NCI-H1436 treated with DMSO at 0.1 percent for 48 hours (cell line): ENCODE measurements at regions not wholly inside any gene's neighbourhood (a gene's known extent, or its start where the extent isn't known, plus 50 kb on each side); places are given as distances from the start of the nearest gene placed in this dataset.
"Not testable (repeated sequence)": the region's sequence is repeated elsewhere in the genome, so short reads cannot be mapped to it uniquely, and the experiment has no call there.

ENCODE experiments used
- DNase-seq: peaks from one replicate; lab custom pipeline; 2025; lab: John Stamatoyannopoulos, UW

DNA sequence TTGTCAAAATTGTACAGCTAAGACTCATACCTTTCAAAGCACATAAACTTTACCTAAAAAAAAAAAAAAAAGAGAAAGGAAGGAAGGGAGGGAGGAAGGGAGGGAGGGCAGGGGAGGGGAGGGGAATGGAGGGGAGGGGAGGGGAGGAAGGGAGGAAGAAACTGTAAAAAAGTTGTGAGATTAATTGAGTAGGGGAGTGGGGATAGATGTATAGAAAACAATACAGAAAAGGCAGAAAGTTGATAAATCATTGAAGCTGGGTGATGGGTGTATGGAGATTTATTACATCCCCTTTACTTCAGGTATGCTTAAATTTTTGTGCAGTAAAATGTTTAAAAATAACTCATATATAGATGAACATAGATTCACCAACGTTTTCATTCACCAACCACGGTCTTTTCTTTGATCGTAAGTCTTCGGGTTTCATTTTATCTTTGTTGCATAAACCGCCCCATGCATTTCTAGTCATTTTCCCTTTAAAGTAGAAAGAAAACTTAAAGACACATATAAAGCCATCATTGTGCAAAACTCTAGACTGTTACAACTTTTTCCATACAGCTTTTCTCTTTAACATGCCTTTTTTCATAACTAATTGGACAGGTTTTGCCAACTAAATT is 191.2 kb upstream of the KRR1 start:
- no peak for DNase-seq

DNA sequence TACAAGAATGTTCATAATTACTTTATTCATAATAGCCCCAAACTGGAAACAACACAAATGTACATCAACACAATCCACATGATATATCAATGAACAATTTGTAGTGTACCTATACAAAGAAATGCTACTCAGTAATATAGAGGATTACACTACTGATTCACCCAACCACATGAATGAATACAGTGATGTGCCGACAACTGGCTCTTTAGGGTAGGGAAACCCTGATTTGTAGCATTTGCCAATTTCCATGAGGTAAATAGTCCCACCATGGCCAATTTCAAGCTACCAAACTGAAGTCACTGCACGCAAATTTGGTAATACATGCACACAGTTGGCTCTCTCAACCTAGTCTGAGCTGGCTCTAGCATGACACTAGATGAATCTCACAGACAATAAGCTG is 190.4 kb upstream of the KRR1 start:
- DNase-seq = no peak

DNA sequence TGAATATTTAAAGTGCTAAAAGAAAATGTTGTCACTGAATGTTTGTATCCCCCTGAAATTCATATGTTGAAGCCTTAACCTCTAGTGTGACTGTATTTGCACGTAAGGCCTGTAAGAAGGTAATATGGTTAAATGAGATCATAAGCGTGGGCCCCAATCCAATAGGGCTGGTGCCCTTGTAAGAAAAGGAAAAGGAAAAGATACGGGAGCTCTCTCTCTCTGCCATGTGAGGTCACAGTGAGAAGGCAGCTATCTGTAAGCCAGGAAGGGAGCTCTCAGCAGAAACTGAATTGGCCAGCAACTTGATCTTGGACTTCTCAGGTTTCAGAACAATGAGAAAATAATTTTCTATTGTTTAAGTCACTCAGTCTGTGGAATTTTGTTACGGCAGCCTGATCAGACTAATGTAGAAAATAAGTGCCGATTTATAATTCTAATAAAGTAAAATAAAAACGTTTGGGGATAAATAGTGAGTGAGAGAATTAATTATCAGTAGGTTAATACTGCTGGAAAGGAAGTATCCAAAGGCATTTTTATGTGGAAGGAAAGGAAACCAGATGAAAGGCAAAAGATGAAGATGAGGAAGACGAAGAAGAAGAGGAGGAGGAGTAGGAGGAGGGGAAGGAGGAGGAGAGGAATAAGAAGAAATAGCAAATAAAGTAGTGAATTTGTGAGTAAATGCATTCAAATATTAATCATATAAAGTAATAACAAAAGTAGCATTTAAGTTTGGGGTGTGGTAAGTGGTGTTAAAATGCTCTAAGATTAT is 188.5 kb upstream of the KRR1 start:
- no peak for DNase-seq

DNA sequence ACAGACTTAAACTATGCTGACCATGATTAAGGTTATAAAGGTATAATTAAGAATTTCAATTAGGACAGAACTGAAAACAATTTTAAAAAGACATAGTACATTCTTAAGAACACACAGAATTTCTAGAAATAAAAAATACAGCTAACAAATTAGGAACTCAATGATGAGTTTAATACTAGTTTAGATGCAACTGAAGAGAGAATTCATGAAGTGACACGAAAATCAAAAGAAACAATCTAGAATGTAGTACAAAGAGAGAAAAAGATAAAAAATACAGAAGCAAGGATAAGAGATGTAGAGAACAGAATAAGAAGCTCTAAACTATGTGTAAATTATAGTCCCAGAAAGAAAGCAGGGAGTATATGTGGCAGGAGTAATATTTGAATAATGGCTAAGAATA is 187.8 kb upstream of the KRR1 start:
- no peak for DNase-seq

DNA sequence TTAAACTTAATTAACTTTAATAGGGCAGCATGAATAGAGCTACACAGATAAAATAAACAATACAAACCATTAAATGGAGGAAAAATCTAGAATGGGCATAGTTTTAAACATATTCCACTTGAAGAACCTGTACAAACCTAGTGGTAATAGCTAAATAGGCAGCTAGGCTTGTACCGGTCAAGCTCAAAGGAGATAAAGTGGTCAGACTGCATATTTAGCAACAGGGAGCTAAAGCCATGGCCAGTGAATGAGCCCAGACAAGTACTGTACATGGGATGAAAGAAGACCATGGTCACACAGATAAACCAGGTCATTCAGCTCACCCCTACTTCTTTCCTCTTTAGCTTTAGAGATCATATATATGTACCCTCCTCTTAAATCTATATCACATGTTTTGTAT is 186.6 kb upstream of the KRR1 start:
- DNase-seq = no peak

DNA sequence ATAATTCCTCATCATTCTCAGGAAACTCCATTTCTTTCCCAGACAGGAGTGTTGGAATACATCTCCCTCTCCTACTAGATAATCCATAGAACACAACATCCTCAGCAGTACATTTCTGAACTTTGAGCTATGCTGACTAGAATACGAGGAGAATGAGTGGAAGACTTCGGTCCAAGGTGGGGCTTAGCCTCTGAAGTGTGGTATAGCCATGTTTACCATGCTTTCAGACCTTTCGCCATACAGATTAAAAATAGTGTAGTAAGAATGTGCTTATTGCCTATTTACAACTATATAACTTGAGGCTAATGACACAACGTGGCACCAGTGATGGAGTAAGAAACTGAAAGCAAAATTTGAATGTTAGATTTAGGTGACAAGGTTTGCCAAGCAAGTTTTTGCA is 184.5 kb upstream of the KRR1 start:
- DNase-seq = no peak

DNA sequence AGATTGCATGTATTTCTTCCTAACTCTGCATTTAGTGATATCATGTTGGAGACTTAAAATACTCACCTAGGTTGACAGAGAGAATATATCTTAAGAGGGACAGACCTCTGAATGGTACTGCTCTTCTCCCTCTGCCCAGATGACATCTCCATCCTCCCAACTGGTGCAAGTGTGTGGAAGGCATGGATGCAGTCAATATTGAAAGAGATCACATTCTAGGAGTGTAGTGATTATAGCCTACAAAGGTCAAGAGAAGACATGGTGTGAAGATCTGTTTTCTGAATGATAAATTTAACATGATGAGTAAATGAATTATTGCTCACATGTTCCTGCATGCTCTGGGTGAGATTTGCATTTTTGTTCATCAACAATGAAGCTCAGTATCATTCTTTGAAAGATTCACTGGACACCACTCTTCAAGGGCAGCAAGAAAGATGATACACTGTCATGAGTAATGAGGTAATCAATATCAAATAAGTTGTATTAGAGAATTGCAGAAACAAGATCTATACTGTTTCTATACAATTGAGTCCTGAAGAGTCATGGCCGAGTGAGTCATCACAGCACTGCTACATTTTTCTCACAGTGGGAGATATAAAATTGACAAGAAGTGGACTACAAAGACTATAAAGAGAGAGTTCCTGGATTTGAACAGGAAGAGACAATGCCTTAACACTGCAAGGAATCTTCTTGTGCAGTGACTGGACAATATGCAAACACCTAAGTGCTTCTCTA is 183.3 kb upstream of the KRR1 start:
- no peak for DNase-seq

DNA sequence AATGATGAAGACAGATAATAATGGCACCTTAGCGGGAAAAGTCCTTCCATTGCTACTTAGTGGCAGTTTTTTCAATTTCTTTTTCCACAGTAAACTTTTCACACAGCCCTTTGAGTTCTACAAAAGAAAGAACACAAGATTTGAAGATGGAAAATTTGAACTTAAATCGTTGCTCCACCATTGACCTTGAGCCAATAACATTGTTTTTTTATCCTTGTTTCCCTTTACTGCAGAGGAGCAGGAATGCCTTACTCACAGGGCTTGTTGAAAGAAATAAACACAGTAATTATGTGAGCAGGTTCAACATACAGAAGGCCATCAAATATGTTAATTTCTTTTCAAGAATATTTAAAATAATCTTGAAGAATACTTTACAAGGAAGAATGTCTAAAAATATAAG is 181.5 kb upstream of the KRR1 start:
- DNase-seq = no peak

DNA sequence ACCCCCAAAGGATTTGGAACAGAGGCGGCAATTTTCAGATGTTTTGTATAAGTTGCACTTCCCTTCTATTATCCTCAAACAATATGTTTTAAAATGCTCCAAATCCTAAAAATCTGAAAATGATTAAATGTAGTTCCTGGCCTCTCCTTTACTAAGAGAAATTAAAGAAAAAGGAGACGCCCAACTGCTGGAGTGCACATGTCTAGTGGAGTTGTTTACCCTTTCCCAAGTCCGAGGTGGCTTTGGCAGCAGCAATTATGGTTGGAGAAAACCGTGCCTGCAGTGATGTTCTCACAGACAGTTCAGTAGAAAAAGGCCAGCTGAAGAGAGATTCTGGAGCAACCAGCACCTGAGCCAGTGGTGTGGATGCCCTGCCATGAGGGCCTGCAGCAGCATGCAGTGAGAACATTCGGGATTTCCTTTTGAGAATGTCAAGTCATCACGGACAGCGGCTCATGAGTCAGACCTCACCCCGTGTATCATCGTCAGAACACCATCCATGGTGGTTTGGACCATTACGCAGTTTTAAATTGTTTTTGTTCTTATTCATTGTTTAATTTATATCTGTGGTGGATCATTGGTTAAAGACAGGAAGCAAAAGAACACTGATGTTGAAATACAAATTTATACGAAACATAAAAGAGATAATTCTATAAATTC is 179.0 kb upstream of the KRR1 start:
- DNase-seq = no peak

DNA sequence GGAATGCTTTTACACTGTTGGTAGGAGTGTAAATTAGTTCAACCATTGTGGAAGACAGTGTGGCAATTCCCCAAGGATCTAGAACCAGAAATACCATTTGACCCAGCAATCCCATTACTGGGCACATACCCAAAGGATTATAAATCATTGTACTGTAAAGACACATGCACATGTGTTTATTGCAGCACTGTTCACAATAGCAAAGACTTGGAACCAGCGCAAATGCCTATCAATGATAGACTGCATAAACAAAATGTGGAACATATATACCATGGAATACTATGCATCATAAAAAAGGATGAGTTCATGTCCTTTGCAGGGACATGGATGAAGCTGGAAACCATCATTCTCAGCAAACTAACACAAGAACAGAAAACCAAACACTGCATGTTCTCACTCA is 174.8 kb upstream of the KRR1 start:
- DNase-seq = not testable (repeated sequence)

DNA sequence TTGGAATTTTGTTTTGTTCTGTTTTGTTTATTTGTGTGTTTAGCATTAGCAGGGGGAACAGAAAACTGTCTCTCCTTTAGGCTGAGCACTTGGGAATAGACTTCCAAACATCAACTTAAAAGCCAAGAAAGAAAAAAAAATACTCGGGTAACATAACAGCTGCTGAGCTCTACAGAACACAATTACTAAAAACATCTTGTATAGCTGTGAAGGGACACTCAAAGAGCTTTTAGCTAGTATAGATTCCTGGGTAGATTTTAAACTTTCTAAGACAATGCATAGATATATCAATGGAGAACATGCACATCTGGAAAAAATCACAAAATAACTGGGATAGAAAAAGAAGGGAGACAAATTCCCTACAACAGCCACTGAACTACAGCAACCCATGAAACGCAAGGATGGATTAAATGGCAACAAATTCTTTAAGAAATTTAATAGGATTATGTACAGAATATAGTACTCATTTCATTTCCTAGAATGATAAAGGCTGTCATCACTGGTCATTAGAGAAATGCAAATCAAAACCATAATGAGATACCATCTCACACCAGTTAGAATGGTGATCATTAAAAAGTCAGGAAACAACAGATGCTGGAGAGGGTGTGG is 174.3 kb upstream of the KRR1 start:
- DNase-seq = no peak

DNA sequence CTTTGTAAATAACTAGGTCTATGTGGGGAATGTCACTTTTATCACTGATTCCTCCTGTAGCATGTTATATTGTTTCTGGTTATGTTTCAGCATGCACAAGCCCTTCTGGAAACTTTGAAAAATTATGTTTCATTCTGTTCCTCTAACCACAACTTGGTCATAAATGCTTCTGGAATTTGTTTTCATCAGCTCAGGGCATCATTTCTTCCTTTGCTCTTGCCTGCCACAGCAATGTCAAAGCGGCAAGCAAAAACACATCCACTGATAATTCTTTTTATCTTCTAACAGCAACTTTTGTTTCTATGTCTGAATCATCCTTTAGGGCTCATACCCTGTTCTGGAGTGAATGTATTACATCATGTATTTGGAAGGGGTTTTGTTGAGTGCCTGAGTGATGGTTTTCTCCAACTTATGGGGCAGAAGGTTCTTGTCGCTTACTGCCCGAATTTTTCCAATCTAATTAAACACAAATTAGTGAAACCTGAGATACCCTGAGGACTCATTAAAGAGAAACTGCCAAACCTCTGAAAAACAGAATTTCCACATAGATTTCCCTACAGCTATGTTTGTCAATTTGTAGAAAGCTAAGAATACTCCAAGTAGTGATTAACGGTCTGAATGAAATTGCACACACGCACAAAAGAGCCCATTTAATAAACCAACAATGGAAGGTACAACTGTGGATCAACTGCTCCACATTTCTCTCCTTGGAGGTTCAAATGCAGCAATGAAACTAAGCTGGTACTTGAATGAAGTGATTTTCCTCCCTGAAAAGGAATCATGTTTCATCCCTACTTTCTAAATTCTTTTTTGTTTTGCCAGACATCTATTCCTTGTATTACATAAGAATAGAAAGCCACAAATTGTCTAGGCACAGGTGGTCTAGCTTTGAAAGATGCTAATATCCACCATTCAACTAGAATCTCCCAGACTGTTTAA is 173.5 kb upstream of the KRR1 start:
- no peak for DNase-seq

DNA sequence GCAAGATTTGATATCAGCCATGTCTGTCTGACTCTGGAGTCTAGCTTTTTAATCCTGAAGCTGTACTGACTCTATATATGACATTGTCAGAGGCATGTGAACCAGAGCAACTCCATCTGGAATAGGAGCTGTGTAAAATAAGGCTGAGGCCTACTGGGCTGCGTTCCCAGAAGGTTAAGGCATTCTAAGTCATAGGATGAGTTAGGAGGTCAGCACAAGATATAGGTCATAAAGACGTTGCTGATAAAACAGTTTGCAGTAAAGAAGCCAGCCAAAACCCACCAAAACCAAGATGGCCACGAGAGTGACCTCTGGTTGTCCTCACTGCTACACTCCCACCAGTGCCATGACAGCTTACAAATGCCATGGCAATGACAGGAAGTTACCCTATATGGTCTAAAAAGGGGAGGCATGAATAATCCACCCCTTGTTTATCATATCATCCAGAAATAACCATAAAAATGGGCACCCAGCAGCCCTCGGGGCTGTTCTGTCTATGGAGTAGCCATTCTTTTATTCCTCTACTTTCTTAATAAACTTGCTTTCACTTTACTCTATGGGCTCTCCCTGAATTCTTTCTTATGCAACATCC is 172.7 kb upstream of the KRR1 start:
- DNase-seq = not testable (repeated sequence)

DNA sequence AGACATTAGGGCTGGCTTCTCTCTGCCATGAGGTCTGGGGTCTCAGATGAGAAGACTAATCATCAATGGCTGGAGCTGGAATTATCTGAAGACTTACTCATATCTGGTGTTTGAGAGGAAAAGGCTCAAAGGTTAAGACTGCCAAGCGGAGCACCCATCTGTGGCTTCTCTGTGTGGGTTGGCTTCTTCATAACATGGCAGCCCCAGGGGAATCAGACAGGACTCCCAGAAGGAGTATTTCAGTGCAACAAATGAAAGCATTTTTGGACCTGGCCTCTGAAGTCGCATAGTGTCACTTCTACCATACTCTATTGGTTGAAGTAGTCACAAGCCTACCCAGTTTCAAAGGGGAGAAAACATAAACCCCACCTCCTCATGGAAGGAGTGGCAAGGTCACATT is 171.8 kb upstream of the KRR1 start:
- no peak for DNase-seq

DNA sequence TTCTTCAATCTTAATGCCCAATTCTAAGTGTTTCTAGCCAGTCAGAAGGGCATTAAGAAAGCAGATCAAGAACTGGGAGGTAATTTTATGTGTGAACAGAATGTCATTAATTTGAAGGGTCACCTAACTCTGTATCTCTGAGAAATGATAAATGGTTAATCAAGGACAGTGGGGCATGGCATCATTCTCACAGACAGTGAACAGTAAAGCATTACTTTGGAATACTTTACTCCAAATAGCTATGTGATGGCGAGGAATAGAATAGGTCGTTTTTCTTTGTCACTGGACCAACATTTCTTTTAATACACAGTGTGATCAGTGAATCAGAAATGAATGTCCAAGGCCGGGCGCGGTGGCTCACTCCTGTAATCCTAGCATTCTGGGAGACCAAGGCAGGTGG is 166.1 kb upstream of the KRR1 start:
- no peak for DNase-seq

DNA sequence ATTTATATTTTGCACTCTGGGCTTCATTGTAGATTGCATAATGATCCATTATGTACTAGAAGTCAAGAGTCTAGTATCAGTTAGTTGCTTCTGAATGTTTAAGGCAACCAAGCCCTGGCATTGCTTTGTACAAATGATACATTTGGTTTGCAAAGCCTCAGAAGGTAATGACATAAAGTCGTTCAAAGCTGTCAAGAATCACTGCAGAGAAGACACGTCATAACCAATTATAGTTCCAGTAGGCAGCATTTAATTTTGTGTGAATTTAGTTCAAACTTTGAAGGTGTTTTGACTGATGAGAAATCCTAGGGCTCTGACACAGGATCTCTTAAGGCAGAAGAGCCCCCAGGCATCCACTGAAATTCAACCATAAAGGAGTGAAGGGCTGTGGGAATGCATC is 163.0 kb upstream of the KRR1 start:
- no peak for DNase-seq

DNA sequence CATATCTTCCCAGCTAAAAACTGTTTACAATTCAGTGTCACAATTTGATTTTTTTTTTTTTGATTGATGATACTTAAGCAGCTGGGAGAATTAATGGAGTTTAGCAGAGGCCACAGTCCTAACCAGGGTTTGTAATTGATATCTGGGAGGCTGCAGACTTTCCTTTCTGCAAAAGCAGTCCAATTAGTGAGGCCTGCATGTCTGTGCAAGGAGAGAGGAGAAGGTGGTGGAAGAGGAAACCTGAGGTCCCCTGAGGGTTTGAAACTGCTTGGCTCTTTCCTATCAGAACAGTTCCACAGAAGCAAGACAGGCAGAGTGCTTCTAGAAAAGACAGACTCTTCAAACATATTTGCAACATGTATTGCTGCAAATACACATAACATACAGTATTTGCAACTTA is 160.8 kb upstream of the KRR1 start:
- DNase-seq = no peak

DNA sequence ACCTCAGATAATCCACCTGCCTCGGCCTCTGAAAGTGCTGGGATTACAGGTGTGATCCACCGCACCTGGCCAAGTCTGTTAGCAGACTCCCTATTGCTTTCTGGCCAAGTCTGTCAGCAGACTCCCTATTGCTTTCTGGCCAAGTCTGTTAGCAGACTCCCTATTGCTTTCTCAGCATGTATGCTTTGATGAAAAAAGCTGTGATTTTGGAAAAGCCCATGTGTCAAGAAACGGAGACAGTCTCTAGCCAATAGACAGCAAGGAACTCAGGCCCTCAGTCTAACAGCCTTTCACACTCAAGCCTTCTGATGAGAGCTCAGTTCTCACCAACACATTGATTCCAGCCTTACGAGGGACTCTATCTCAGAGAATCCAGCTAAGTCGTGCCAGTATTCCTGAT is 158.8 kb upstream of the KRR1 start:
- DNase-seq = no peak

DNA sequence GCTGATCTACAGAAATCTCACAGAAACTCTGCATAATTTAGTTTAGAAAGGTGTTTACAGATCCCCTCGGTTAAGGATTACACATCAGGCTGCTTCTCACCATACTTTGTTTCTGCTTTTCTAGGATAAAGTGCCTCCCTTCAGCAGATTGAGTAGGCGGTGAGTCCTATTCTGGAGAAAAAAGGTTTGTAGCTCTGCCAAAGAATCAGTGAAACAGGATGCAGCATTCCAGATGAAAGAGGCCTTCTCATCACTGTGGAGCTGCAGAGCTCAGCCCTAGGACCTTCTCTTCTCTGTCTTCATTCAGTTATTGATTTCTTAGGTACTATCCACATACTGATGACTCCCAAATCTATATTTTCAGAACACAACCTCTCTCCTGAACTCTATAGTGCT is 155.5 kb upstream of the KRR1 start:
- DNase-seq = no peak

DNA sequence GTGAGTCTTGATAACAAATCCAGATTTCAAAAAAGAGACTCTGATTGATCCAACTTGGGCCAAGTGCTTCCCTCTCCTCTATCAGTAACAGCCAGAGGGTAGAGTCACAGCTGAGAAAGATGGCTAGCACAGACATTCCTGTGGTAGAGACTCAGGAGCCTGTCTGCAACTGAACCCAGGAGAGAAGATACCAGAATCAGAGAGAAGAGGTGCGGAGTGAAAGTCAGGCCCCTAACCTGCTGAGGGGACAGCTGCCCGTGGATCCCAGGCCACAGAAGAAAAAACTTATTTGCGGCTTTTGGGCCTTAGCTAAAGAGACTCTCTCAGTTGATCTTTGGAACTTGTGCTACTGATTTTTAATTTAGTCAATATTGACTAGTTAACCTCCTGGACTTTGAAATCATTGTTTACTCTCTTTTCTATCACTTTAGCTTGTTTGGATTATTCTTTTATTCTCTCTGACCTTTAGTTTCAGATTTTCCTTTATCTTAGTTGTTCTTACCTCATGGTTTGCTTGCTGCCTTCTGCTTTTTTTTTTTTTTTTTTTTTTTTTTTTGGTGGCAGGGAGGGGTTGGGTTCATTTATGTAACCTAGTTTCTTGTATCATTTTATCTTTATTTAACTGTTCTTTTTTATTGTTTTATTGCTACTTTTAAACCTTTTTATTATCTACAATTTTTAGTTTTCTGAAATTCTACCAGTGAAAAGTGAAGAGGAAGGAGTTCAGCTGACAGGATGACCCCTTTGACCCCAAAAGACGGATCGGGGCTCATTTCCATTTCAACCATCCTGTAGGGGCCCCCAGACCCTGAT is 154.9 kb upstream of the KRR1 start:
- DNase-seq = no peak
